Epithelial cell of esophagus (primary cell): ENCODE measurements at regions not wholly inside any gene's neighbourhood (a gene's known extent, or its start where the extent isn't known, plus 50 kb on each side); places are given as distances from the start of the nearest gene placed in this dataset.

Experiments
- DNase-seq: peaks from one replicate; pipeline ENCODE4 v3.0.0; 2010; ENCODE audit warnings: low read depth
- H3K4me3 ChIP-seq: 2 replicates; pipeline ENCODE4 v1.5.1; 2011; ENCODE audit warnings: mild to moderate bottlenecking, low read length, control low read depth
- CTCF ChIP-seq: IDR thresholded peaks from 2 replicates; pipeline ENCODE4 v1.5.1; 2011; ENCODE audit warnings: low read depth, mild to moderate bottlenecking, low read length, control low read depth, inconsistent platforms; ENCODE audit not compliant: insufficient read depth; ENCODE audit errors: missing control alignments

GRCh38 chr13:28550091-28550490 lies 55.2 kb upstream of the FLT1 start:
- no peak for TF ChIP-seq CTCF

GRCh38 chr13:28548872-28549271 lies 53.9 kb upstream of the FLT1 start:
- no peak for TF ChIP-seq CTCF
- no peak for DNase-seq
- no peak overlapping the region for H3K4me3 ChIP-seq

More at GRCh38 chr13:28550091-28550490, 55.2 kb upstream of the FLT1 start:
- H3K4me3 ChIP-seq = no peak overlapping the region
- no peak for DNase-seq

- DNase-seq = no peak
- no peak overlapping the region for H3K4me3 ChIP-seq
- no peak for TF ChIP-seq CTCF
Measured at GRCh38 chr13:28548468-28548867, 53.5 kb upstream of the FLT1 start.

GRCh38 chr13:28545583-28546333 lies 50.8 kb upstream of the FLT1 start:
- H3K4me3 ChIP-seq = no peak overlapping the region
- no peak for DNase-seq
- TF ChIP-seq CTCF = no peak
